ENCODE measurements at regions not wholly inside any gene's neighbourhood (a gene's known extent, or its start where the extent isn't known, plus 50 kb on each side); places are given as distances from the start of the nearest gene placed in this dataset.
"Not testable (repeated sequence)": the region's sequence is repeated elsewhere in the genome, so short reads cannot be mapped to it uniquely, and the experiment has no call there.

DNA sequence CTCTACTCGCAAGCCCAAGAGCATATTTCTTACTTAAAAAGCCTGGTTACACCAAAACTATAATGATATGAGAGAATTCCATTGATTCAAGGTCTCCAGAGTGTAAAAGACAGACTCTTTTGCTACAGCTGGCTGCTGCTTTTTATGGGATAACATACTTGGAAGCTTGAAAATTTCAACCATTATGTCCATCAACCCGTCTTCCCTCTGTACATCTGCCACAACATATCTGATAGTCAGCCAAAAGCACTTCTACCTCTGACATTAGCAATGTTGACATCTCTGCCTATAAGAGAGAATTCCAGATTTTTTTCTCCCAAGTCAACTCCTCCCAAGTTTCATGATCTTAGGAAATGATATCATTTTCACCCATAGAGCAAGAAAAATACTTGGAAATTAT, 54.4 kb upstream of the IQCM start:
- DNase-seq: no peak

DNA sequence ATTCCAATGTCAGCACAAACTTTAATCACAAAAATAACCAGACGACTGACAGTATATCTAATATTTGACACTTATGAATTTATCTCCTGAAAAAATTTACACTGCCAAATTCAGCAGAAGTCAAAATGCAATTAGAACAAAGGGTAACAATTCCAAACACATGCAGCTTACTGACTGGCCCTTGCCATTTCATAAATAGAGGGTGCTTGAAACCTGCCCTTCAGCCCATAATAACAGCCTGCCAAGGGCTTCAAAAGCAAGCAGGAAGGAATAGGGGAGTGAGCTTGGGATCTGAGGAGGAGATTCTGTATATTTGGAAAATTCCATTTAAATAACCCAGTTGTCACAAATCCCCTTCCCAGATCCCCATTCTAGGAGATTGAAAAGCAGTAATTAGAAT, 66.1 kb upstream of the IQCM start:
- DNase-seq: no peak

GRCh38 chr4:149882251-149882650, 66.6 kb upstream of the IQCM start:
- no peak for DNase-seq

GRCh38 chr4:149884046-149884445, 68.4 kb upstream of the IQCM start:
- DNase-seq: no peak

DNA sequence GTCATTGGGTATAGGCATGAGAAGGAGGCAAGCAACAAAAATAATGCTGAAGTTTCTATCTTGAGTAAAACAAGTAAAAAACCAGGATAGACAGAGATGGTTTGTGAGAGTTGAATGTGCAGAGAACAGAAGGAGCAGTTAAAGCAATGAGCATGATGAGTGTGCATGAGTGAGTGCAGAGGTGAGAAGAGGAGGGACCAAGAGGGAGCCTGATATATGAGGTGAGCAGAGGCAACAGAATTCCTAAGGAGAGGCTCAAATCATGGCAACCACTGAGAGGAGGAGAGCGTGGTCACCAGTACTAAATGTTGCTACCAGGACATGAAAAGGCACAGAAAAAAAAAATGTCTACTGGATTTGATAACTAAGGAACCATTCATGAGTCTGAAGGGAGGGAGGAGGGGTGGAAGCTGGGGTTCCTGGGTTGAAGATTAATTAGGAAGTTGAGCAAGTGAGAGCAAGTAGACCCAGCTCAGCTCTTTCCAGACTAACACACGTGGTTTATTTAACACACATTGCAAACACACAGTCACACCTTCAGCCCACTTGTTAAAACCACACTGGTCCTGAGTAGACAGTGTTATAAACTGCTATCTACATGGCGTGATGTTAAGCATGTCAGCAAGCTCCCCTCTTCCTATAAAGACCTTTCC, 69.0 kb upstream of the IQCM start:
- DNase-seq: no peak

GRCh38 chr4:149885896-149886295, 70.3 kb upstream of the IQCM start:
- DNase-seq: no peak

DNA sequence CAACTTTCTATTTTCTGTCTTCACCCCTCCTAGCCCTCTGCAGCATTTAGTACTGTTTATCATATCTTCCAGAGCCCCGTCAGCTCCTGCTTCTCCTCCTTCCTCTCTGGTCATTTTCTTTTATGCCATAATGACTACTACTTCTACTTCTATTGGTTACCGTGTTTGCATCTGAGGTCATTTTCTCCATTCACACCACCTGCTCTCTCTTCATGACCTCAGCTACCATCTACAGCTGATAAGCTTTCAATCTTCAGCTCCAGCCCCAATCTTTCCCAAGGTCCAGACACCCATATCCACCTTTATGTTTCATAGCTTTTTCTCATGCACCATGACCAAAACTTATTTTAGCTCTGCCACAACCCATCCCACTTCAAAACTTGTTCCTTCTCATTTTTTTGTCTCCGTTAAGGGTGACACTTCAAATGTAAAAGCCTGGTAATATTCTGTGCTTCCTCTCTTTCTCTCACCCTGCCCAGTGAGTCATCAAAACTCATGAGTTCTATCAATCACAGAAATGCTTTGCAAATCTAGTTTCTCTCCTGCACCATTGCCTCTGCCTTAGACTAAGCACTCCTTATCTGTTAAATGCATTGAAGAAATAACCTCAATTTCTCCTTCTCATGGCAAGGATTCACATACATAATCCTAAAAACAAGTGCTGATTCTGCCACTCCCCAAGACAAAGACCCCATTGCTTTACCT, 71.3 kb upstream of the IQCM start:
- no peak for DNase-seq

GRCh38 chr4:149889991-149890390, 74.3 kb upstream of the IQCM start:
- no peak for DNase-seq

GRCh38 chr4:149890531-149890930, 74.9 kb upstream of the IQCM start:
- DNase-seq: no peak

DNA sequence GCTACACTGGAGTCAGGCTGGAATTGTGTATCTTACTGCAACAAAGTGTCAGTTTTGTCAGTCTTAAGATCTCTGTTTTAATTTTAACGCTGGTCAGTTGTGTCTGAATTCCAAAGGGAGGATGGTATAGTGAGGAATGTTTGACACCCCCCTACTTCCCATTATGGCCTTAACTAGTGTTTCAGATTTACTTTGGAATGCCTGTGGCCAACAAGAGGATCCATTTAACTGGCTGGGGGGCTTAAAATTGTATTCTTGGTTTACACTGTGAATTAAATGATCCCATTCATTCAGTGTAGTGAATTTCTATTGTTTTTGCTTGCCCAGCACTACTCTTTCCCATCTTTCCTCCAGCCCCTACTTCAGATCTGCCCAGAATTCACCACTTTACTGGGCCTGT, 75.8 kb upstream of the IQCM start:
- no peak for DNase-seq

DNA sequence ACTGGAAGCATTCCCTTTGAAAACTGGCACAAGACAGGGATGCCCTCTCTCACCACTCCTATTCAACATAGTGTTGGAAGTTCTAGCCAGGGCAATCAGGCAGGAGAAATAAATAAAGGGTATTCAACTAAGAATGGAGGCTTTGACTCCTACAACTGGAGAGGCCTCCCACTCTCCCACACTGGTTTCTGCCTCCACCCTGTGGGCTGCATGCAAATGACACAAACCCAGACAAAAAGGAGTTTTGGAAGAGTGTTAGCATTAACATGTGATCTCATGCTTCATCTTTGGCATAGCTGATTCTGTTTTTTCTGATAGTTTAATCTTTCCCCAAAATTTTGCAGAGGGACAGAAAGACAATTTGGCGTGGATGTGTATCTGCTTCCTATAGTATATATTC, 80.8 kb upstream of the IQCM start:
- no peak for DNase-seq

DNA sequence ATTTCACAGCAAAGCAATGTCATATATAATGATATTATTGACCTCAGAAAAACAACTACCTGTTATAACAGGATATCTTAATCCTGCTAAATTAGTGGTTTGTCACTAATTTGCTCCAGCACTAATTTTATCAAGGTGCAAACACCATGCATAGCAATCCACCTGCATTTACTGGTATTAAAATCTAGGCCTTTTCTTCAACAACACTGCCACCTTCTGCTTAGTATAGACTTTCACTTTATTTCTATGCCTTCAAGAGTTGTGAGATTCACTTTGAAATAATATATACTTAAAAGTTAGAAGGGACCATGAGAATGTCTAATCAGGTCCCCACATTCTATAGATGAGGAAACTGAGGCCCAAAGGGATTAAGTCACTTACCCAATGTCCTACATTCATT, 82.1 kb upstream of the IQCM start:
- no peak for DNase-seq

- DNase-seq: no peak
Measured at GRCh38 chr4:149901128-149901527, 85.5 kb upstream of the IQCM start.

- DNase-seq: no peak
Measured at GRCh38 chr4:149902242-149902641, 86.6 kb upstream of the IQCM start.

DNA sequence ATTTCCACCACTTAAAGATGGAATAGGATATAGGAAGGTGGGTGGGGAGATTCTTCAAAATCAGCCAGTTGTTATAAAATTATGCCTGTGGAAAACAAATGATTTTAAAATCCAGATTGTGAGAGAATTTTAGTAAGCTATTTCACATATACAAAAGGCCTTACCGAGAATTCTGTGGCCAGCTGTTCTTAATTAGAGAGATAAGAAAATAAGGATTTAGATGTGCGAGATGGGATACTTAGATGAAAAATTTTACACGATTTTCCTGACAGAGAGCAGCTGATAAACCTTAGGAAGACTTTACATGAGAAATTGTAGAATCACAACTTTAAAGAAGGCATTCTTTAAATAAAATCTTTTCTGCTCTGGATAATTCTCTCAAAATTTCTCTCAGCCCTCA, 94.5 kb upstream of the IQCM start:
- no peak for DNase-seq

- DNase-seq: no peak
Measured at GRCh38 chr4:149910604-149911350, 95.1 kb upstream of the IQCM start.

- DNase-seq: no peak
Measured at GRCh38 chr4:149911354-149911753, 95.7 kb upstream of the IQCM start.

DNA sequence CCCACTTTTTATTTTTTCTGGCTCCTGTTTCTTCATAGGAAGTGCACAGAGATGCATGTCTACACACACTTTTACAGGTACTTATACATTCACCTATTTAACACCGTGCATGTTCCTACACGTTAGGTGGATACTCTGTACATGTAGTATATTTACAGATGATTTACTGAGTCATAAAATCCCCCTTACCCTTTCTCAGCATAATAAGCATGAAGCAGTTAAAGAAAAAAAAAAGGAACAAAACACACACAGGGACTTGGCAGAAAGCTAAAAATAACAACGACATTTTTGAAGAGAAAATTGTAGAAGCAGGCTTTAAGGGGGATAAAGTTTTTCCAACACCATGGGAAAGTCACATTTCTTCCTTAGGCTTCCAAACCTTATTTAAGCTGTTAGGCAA, 96.4 kb upstream of the IQCM start:
- no peak for DNase-seq

GRCh38 chr4:149914119-149915115, 98.8 kb upstream of the IQCM start:
- DNase-seq: no peak

DNA sequence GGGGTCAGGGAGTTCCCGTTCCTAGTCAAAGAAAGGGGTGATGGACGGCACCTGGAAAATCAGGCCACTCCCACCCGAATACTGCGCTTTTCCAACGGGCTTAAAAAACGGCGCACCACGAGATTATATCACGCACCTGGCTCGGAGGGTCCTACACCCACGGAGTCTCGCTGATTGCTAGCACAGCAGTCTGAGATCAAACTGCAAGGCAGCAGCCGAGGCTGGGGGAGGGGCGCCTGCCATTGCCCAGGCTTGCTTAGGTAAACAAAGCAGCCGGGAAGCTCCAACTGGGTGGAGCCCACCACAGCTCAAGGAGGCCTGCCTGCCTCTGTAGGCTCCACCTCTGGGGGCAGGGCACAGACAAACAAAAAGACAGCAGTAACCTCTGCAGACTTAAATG, 100.1 kb upstream of the IQCM start:
- DNase-seq: not testable (repeated sequence)

DNA sequence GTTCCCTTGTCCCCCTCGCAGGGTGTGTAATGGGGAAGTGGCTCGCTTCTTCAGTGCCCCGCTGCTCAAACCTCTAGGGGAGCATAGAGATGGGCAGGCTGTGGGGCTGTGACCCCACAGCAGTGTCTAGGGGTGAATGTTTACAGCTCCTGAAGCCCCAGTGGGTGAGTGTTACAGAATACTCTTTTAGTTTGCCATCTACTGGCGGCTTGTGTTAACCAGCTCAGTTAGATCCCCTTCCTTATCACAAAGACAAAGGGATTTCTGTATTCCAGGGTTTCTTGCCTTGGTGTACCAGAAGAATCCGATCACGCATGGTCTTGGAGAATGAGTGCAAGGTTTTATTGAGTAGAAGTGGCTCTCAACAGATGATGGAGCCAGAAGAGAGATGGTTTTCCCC, 108.1 kb upstream of the IQCM start:
- no peak for DNase-seq

- no peak for DNase-seq
Measured at GRCh38 chr4:149927514-149927913, 111.9 kb upstream of the IQCM start.

DNA sequence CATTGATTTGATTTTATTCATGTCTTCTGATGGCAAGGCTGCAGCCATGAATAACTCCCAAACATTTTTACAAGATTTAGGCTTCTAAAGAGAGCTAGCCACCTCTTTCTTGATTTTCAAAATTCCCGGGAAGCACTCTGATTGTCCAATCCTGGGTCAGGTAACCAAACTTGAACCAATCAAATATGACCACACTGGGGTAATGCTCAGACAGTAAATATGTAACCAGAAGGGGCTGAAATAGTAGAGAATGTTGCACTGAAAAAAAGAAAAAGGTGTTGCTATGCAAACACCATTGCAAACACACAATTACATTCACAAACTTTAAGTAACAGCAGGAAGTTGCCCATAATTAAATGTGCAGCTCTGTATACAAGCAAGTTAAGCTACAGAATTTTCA, 112.9 kb upstream of the IQCM start:
- no peak for DNase-seq

Measured in NCI-H1417 treated with DMSO at 0.1 percent for 48 hours (cell line).